Vagina (tissue), 2 donors: ENCODE measurements at regions not wholly inside any gene's neighbourhood (a gene's known extent, or its start where the extent isn't known, plus 50 kb on each side); places are given as distances from the start of the nearest gene placed in this dataset.

Experiments used
- CTCF ChIP-seq, 3 experiments: fragments of 450-650 bp in 2 of 3; fragments of 200-600 bp in 1 of 3; sonication (generic) in 1 of 3; IDR thresholded peaks; one replicate each; pipeline ENCODE4 v1.5.1; 2017 to 2019; ENCODE audit warnings: antibody characterized with exemption in 3 of 3, mild to moderate bottlenecking in 2 of 3, moderate library complexity in 2 of 3
- POLR2A ChIP-seq, 2 donors: fragments of 450-650 bp; IDR thresholded peaks; one replicate each; pipeline ENCODE4 v1.6.1; 2017; ENCODE audit warnings: antibody characterized with exemption in 2 of 2, mild to moderate bottlenecking in 2 of 2, moderate library complexity in 2 of 2

GRCh38 chr11:2083411-2083810, 55.8 kb downstream of the IGF2 start:
- TF ChIP-seq CTCF (IDR thresholded peaks at IDR 0.05), result no peak
- TF ChIP-seq POLR2A (IDR thresholded peaks at IDR 0.05), result no peak
